OCI-LY7 (cell line): ENCODE measurements at regions not wholly inside any gene's neighbourhood (a gene's known extent, or its start where the extent isn't known, plus 50 kb on each side); places are given as distances from the start of the nearest gene placed in this dataset.

Source experiments
- EZH2phosphoT487 ChIP-seq: fragments of 200-600 bp; sonication (generic); IDR thresholded peaks from 2 replicates; pipeline ENCODE4 v1.6.1; 2018; ENCODE audit warnings: low read depth, borderline replicate concordance, mild to moderate bottlenecking, mixed run types, antibody characterized with exemption, low read length, moderate library complexity, mixed read lengths
- TF ChIP-seq, protein P1 (sequence below): fragments of 200-600 bp; sonication (generic); conservative IDR thresholded peaks from 2 replicates; pipeline ENCODE4 v1.5.1; 2014; ENCODE audit warnings: mild to moderate bottlenecking, antibody characterized with exemption, low read length, moderate library complexity, mixed read lengths

DNA sequence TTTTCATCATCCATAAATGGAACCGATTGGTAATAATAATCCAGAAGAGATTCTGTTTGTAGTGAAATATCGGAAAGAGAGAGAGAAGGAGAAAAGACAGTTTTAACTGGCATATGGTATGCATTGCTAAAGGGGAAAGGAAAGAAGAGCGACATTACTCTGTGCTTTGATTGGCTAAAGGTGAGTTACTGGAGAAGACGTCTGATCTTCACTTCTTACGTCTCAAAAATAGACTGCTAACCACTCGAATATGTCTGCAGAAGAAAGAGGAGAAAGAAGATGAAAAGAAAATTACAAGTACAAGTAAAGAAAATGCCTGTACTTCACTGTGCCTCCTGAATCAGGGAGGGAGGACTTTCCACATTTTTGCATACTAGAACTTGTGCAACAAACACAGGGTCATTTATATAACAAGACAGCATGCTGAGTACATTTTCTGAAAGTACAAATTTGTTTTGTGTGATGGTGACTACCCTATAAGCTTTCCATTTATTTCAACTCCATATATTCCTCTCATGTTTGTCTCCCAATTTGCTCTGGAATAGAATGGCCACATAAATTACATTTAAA lies 787.2 kb downstream of the RNF144A start:
- no peak for TF ChIP-seq EZH2phosphoT487
- TF ChIP-seq, protein P1, sequence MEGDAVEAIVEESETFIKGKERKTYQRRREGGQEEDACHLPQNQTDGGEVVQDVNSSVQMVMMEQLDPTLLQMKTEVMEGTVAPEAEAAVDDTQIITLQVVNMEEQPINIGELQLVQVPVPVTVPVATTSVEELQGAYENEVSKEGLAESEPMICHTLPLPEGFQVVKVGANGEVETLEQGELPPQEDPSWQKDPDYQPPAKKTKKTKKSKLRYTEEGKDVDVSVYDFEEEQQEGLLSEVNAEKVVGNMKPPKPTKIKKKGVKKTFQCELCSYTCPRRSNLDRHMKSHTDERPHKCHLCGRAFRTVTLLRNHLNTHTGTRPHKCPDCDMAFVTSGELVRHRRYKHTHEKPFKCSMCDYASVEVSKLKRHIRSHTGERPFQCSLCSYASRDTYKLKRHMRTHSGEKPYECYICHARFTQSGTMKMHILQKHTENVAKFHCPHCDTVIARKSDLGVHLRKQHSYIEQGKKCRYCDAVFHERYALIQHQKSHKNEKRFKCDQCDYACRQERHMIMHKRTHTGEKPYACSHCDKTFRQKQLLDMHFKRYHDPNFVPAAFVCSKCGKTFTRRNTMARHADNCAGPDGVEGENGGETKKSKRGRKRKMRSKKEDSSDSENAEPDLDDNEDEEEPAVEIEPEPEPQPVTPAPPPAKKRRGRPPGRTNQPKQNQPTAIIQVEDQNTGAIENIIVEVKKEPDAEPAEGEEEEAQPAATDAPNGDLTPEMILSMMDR, result no peak
